Skin epidermis (tissue), 12 donors: ENCODE measurements at regions not wholly inside any gene's neighbourhood (a gene's known extent, or its start where the extent isn't known, plus 50 kb on each side); places are given as distances from the start of the nearest gene placed in this dataset.
A peak's percentile ranks its signal among the peaks of the same experiment; 100 is the strongest.

Source experiments
- H3K27ac ChIP-seq, 21 experiments: fragments of 200-600 bp; sonication (generic) in 11 of 21; one replicate each; pipeline ENCODE4 v1.5.0; 2020; ENCODE audit warnings: mild to moderate bottlenecking in 3 of 21, inconsistent platforms in 2 of 21, moderate library complexity in 2 of 21
- H3K4me3 ChIP-seq, 7 experiments: fragments of 200-600 bp; sonication (generic) in 2 of 7; one replicate each; pipeline ENCODE4 v1.5.0; 2020; ENCODE audit warnings: inconsistent platforms in 2 of 7, mild to moderate bottlenecking in 2 of 7, moderate library complexity in 1 of 7

- Histone ChIP-seq H3K4me3 (no peak overlapping the region), H3K27ac (peak overlapping the region in 6 of 21 experiments; percentile 18 to 64 (median 44))
Observed at GRCh38 chr16:79415983-79416640, 184.4 kb downstream of the MAF start.

GRCh38 chr16:79412783-79413225 lies 187.7 kb downstream of the MAF start:
- no peak overlapping the region for H3K4me3 ChIP-seq
- no peak overlapping the region for H3K27ac ChIP-seq

- H3K4me3 ChIP-seq: no peak overlapping the region
- no peak overlapping the region for H3K27ac ChIP-seq
Observed at GRCh38 chr16:79411805-79412204, 188.7 kb downstream of the MAF start.

- no peak overlapping the region for H3K27ac ChIP-seq
- no peak overlapping the region for H3K4me3 ChIP-seq
Observed at GRCh38 chr16:79411357-79411756, 189.2 kb downstream of the MAF start.

GRCh38 chr16:79409978-79410377 lies 190.6 kb downstream of the MAF start:
- H3K4me3 ChIP-seq: no peak overlapping the region
- no peak overlapping the region for H3K27ac ChIP-seq

- Histone ChIP-seq H3K27ac (no peak overlapping the region), H3K4me3 (no peak overlapping the region)
Observed at GRCh38 chr16:79408355-79408754, 192.2 kb downstream of the MAF start.

- Histone ChIP-seq H3K27ac (no peak overlapping the region), H3K4me3 (no peak overlapping the region)
Observed at GRCh38 chr16:79407461-79408135, 192.9 kb downstream of the MAF start.

GRCh38 chr16:79407005-79407404 lies 193.5 kb downstream of the MAF start:
- no peak overlapping the region for H3K27ac ChIP-seq
- no peak overlapping the region for H3K4me3 ChIP-seq

- Histone ChIP-seq H3K27ac (no peak overlapping the region), H3K4me3 (no peak overlapping the region)
Observed at GRCh38 chr16:79404571-79404970, 196.0 kb downstream of the MAF start.

GRCh38 chr16:79403534-79403933 lies 197.0 kb downstream of the MAF start:
- no peak overlapping the region for H3K27ac ChIP-seq
- no peak overlapping the region for H3K4me3 ChIP-seq

GRCh38 chr16:79402920-79403319 lies 197.6 kb downstream of the MAF start:
- H3K27ac ChIP-seq: no peak overlapping the region
- H3K4me3 ChIP-seq: no peak overlapping the region

- no peak overlapping the region for H3K27ac ChIP-seq
- no peak overlapping the region for H3K4me3 ChIP-seq
Observed at GRCh38 chr16:79402356-79402755, 198.2 kb downstream of the MAF start.

GRCh38 chr16:79401782-79402181 lies 198.8 kb downstream of the MAF start:
- H3K4me3 ChIP-seq: no peak overlapping the region

GRCh38 chr16:79401157-79401556 lies 199.4 kb downstream of the MAF start:
- Histone ChIP-seq H3K4me3 (no peak overlapping the region), H3K27ac (no peak overlapping the region)

More at GRCh38 chr16:79401782-79402181, 198.8 kb downstream of the MAF start:
- H3K27ac ChIP-seq: no peak overlapping the region

GRCh38 chr16:79400462-79401149 lies 199.9 kb downstream of the MAF start:
- H3K27ac ChIP-seq: no peak overlapping the region

GRCh38 chr16:79395591-79395990 lies 204.9 kb downstream of the MAF start:
- Histone ChIP-seq H3K27ac (no peak overlapping the region), H3K4me3 (no peak overlapping the region)

More at GRCh38 chr16:79400462-79401149, 199.9 kb downstream of the MAF start:
- H3K4me3 ChIP-seq: no peak overlapping the region

- Histone ChIP-seq H3K4me3 (no peak overlapping the region), H3K27ac (no peak overlapping the region)
Observed at GRCh38 chr16:79394206-79394605, 206.3 kb downstream of the MAF start.

- H3K27ac ChIP-seq: no peak overlapping the region
- H3K4me3 ChIP-seq: no peak overlapping the region
Observed at GRCh38 chr16:79393564-79393963, 207.0 kb downstream of the MAF start.

- no peak overlapping the region for H3K27ac ChIP-seq
- H3K4me3 ChIP-seq: no peak overlapping the region
Observed at GRCh38 chr16:79393127-79393526, 207.4 kb downstream of the MAF start.

GRCh38 chr16:79392081-79392480 lies 208.5 kb downstream of the MAF start:
- no peak overlapping the region for H3K27ac ChIP-seq
- H3K4me3 ChIP-seq: no peak overlapping the region

GRCh38 chr16:79391395-79391794 lies 209.1 kb downstream of the MAF start:
- Histone ChIP-seq H3K27ac (no peak overlapping the region), H3K4me3 (no peak overlapping the region)
